GM23248 (cell line): ENCODE measurements at regions not wholly inside any gene's neighbourhood (a gene's known extent, or its start where the extent isn't known, plus 50 kb on each side); places are given as distances from the start of the nearest gene placed in this dataset.

Experiments
- EZH2 ChIP-seq: fragments of 200-600 bp; sonication (generic); IDR thresholded peaks from 2 replicates; pipeline ENCODE4 v1.6.1; 2018; ENCODE audit warnings: antibody characterized with exemption, mild to moderate bottlenecking; ENCODE audit not compliant: insufficient read depth, poor library complexity, severe bottlenecking
- EZH2phosphoT487 ChIP-seq: fragments of 200-600 bp; sonication (generic); IDR thresholded peaks from 2 replicates; pipeline ENCODE4 v1.6.1; 2018; ENCODE audit warnings: antibody characterized with exemption, moderate library complexity, mild to moderate bottlenecking, low read depth; ENCODE audit not compliant: insufficient read depth

GRCh38 chr10:42888504-42889095, 106.0 kb downstream of the BMS1 start:
- TF ChIP-seq EZH2: no peak
- no peak for TF ChIP-seq EZH2phosphoT487
